Activated CD4-positive, alpha-beta T cell treated with anti-CD3 and anti-CD28 coated beads, Interleukin-2, Interleukin-6, amounts not matched to agents 100 ng/mL and 50 ng/mL, durations not matched to agents 16 hours and 8 hours (primary cell): ENCODE measurements at regions not wholly inside any gene's neighbourhood (a gene's known extent, or its start where the extent isn't known, plus 50 kb on each side); places are given as distances from the start of the nearest gene placed in this dataset.

Experiments used
- DNase-seq: peaks from one replicate; pipeline ENCODE4 v3.0.0-alpha.2; 2020

- DNase-seq: no peak
Measured at GRCh38 chr7:17613338-17614041, 315.0 kb downstream of the AHR start.

GRCh38 chr7:17617380-17617779, 318.9 kb downstream of the AHR start:
- no peak for DNase-seq

- no peak for DNase-seq
Measured at GRCh38 chr7:17617857-17618651, 319.6 kb downstream of the AHR start.

GRCh38 chr7:17618652-17618974, 320.2 kb downstream of the AHR start:
- no peak for DNase-seq

- no peak for DNase-seq
Measured at GRCh38 chr7:17619196-17619818, 320.9 kb downstream of the AHR start.

- no peak for DNase-seq
Measured at GRCh38 chr7:17620566-17620965, 319.7 kb downstream of the SNX13 start.

- no peak for DNase-seq
Measured at GRCh38 chr7:17622451-17622850, 317.8 kb downstream of the SNX13 start.

- no peak for DNase-seq
Measured at GRCh38 chr7:17623546-17624185, 316.6 kb downstream of the SNX13 start.

GRCh38 chr7:17624379-17624778, 315.9 kb downstream of the SNX13 start:
- DNase-seq: no peak

GRCh38 chr7:17625043-17625442, 315.3 kb downstream of the SNX13 start:
- DNase-seq: peak; percentile 9

GRCh38 chr7:17626235-17626634, 314.1 kb downstream of the SNX13 start:
- DNase-seq: no peak

- DNase-seq: no peak
Measured at GRCh38 chr7:17631061-17631460, 309.2 kb downstream of the SNX13 start.

- no peak for DNase-seq
Measured at GRCh38 chr7:17632384-17632783, 307.9 kb downstream of the SNX13 start.

- no peak for DNase-seq
Measured at GRCh38 chr7:17633067-17633466, 307.2 kb downstream of the SNX13 start.

GRCh38 chr7:17638727-17639126, 301.6 kb downstream of the SNX13 start:
- DNase-seq: no peak

GRCh38 chr7:17640730-17641377, 299.4 kb downstream of the SNX13 start:
- DNase-seq: peak; percentile 51

- no peak for DNase-seq
Measured at GRCh38 chr7:17645500-17645899, 294.8 kb downstream of the SNX13 start.

- DNase-seq: no peak
Measured at GRCh38 chr7:17646253-17646956, 293.9 kb downstream of the SNX13 start.

- no peak for DNase-seq
Measured at GRCh38 chr7:17651341-17651740, 289.0 kb downstream of the SNX13 start.

- DNase-seq: no peak
Measured at GRCh38 chr7:17651863-17652385, 288.4 kb downstream of the SNX13 start.

- DNase-seq: peak; percentile 15
Measured at GRCh38 chr7:17654940-17655339, 285.4 kb downstream of the SNX13 start.

GRCh38 chr7:17659126-17659525, 281.2 kb downstream of the SNX13 start:
- no peak for DNase-seq
